G401 (cell line): ENCODE measurements at regions not wholly inside any gene's neighbourhood (a gene's known extent, or its start where the extent isn't known, plus 50 kb on each side); places are given as distances from the start of the nearest gene placed in this dataset.

Experiments used
- DNase-seq: peaks from one replicate; pipeline ENCODE4 v3.0.0-alpha.2; 2015; ENCODE audit warnings: low spot score
- in situ Hi-C: cut with HindIII; loops from 2 replicates; pipeline ENCODE4 v1.10.0; 2016; ENCODE audit warnings: low sequenced_read_pairs, mixed read lengths

- peak; percentile 70 for DNase-seq
- in situ Hi-C loops: no loop called here
Observed at GRCh38 chr4:71231129-71232055, 107.4 kb upstream of the SLC4A4 start.

GRCh38 chr4:71232056-71232430 lies 106.8 kb upstream of the SLC4A4 start:
- DNase-seq: no peak
- in situ Hi-C loops: no loop called here

- no peak for DNase-seq
- in situ Hi-C loops: no loop called here
Observed at GRCh38 chr4:71232846-71233245, 106.0 kb upstream of the SLC4A4 start.

GRCh38 chr4:71235311-71236201 lies 103.3 kb upstream of the SLC4A4 start:
- in situ Hi-C loops: no loop called here
- peak; percentile 84 for DNase-seq

GRCh38 chr4:71236226-71236625 lies 102.6 kb upstream of the SLC4A4 start:
- peak; percentile 77 for DNase-seq
- in situ Hi-C loops: no loop called here

GRCh38 chr4:71237641-71238040 lies 101.2 kb upstream of the SLC4A4 start:
- in situ Hi-C loops: no loop called here
- no peak for DNase-seq

- in situ Hi-C loops: no loop called here
- no peak for DNase-seq
Observed at GRCh38 chr4:71239365-71239764, 99.5 kb upstream of the SLC4A4 start.

GRCh38 chr4:71240094-71240493 lies 98.7 kb upstream of the SLC4A4 start:
- in situ Hi-C loops: no loop called here
- DNase-seq: no peak

- no peak for DNase-seq
- in situ Hi-C loops: no loop called here
Observed at GRCh38 chr4:71241501-71242288, 97.1 kb upstream of the SLC4A4 start.

- DNase-seq: no peak
- in situ Hi-C loops: no loop called here
Observed at GRCh38 chr4:71243091-71243833, 95.6 kb upstream of the SLC4A4 start.

- DNase-seq: no peak
- in situ Hi-C loops: no loop called here
Observed at GRCh38 chr4:71247706-71248105, 91.1 kb upstream of the SLC4A4 start.

GRCh38 chr4:71251261-71251660 lies 87.6 kb upstream of the SLC4A4 start:
- no peak for DNase-seq
- in situ Hi-C loops: no loop called here

- in situ Hi-C loops: no loop called here
- DNase-seq: no peak
Observed at GRCh38 chr4:71253545-71253944, 85.3 kb upstream of the SLC4A4 start.

GRCh38 chr4:71254451-71255012 lies 84.3 kb upstream of the SLC4A4 start:
- DNase-seq: no peak
- in situ Hi-C loops: no loop called here

GRCh38 chr4:71255976-71256375 lies 82.8 kb upstream of the SLC4A4 start:
- in situ Hi-C loops: no loop called here
- peak; percentile 90 for DNase-seq

- DNase-seq: no peak
- in situ Hi-C loops: no loop called here
Observed at GRCh38 chr4:71257761-71258160, 81.1 kb upstream of the SLC4A4 start.

- in situ Hi-C loops: no loop called here
- DNase-seq: no peak
Observed at GRCh38 chr4:71258323-71258722, 80.5 kb upstream of the SLC4A4 start.

- no peak for DNase-seq
- in situ Hi-C loops: no loop called here
Observed at GRCh38 chr4:71259280-71259679, 79.5 kb upstream of the SLC4A4 start.
